ENCODE measurements at regions not wholly inside any gene's neighbourhood (a gene's known extent, or its start where the extent isn't known, plus 50 kb on each side); places are given as distances from the start of the nearest gene placed in this dataset.
"Not testable (repeated sequence)": the region's sequence is repeated elsewhere in the genome, so short reads cannot be mapped to it uniquely, and the experiment has no call there.

DNA sequence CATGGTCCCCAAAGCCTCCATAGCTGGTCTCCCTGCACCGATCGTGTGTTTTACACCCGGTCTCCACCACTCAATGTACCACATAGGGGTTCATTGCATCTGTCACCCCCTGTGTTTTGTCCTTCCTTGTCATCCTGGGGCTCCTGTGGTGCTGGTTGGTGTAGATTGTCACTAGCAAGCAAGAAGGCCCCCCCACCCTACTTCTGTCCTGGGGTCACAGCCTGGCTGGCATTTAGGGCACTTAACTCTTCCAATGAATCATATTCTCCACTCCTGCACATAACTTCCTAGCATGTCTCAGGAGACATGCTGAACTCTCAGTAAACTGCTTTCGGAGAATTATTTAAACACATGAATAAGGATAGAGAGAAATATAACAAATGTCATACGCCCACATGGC is 161.4 kb downstream of the BCL2L11 start:
- not testable (repeated sequence) for DNase-seq (ENCODE audit: low spot score); FAIRE-seq

- not testable (repeated sequence) for FAIRE-seq; DNase-seq (ENCODE audit: low spot score)
Measured at GRCh38 chr2:111287646-111288568, 167.2 kb downstream of the BCL2L11 start.

- not testable (repeated sequence) for DNase-seq (ENCODE audit: low spot score); FAIRE-seq
Measured at GRCh38 chr2:111290370-111290769, 169.7 kb downstream of the BCL2L11 start.

- FAIRE-seq; DNase-seq (ENCODE audit: low spot score): not testable (repeated sequence)
Measured at GRCh38 chr2:111291566-111291965, 170.9 kb downstream of the BCL2L11 start.

- not testable (repeated sequence) for FAIRE-seq; DNase-seq (ENCODE audit: low spot score)
Measured at GRCh38 chr2:111292232-111292968, 171.7 kb downstream of the BCL2L11 start.

- peak; percentile 30 for FAIRE-seq
- DNase-seq (ENCODE audit: low spot score): not testable (repeated sequence)
Measured at GRCh38 chr2:111294699-111295098, 174.0 kb downstream of the BCL2L11 start.

DNA sequence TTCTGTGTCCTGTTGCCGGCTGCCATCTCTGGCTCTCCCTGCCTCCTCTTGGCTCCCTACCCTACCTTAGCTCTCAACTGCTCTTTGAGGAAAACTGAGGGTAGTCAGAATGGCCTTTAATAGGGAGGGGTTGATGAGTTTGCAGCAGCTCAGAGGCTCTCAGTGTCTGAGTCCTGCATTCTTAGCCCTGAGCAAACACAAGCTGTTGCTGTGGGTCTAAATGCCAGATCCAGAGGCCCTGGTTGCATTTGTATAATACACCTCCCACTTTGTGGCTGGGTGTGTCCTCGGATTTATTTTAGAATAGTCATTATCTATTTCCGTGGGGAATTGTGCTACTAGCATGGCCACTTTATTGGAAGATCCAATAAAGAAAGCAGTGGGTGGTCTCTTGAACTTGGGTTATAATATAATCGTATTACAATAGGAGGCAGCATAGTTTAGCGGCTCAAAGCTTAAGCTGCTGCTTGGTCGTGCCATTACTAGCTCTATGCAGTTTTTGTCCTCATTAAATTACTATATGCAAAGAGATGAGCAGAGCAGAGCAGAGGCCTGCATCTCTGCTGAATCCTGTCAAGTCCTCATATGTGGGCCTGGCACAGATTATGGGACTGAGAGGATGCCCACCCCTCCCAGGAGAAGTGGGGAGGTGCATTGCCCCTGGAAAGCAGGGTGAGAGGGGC is 175.5 kb downstream of the BCL2L11 start:
- FAIRE-seq; DNase-seq (ENCODE audit: low spot score): not testable (repeated sequence)

GRCh38 chr2:111297128-111297527 is 176.4 kb downstream of the BCL2L11 start:
- FAIRE-seq: peak; percentile 56
- DNase-seq (ENCODE audit: low spot score): not testable (repeated sequence)

DNA sequence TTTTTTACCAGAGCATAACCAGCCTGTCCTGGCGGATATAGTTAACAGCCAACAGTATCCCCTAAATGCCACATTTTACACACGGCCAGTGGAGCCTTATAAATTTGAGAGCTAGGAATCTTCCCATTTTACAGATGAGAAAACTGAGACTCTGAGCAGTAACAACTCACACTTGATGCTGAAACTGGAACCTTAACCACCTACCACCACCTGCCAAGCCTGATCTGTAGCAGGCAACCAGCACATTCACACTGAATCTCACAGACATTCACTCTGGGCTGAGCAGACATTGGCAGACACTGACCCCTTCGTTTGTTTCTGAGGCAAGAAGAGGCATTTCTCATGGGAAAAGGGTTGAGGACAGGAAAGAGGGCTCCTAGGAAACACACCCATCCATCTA is 178.2 kb downstream of the BCL2L11 start:
- not testable (repeated sequence) for DNase-seq (ENCODE audit: low spot score)
- FAIRE-seq: peak; percentile 58

DNA sequence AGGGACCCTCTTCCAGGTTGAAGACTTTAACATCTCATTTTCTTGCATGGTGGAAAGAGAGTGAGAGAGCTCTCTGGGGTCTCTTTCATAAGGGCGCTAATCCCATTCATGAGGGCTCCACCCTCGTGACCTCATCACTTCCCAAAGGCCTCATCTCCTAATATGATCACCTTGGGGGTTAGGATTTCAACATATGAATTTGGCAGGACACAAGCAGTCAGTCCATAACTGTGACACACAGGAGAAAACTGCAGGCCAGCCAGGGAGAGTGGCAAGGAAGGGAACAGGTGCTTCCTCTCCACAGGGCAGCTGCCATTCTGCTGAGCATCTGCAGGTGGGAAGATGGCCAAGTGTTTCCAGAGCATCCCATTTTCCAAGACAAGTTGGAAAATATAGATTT is 178.9 kb downstream of the BCL2L11 start:
- FAIRE-seq: peak; percentile 35
- not testable (repeated sequence) for DNase-seq (ENCODE audit: low spot score)

- DNase-seq (ENCODE audit: low spot score): not testable (repeated sequence)
- peak; percentile 23 for FAIRE-seq
Measured at GRCh38 chr2:111301677-111302076, 181.0 kb downstream of the BCL2L11 start.

GRCh38 chr2:111302397-111303218 is 181.9 kb downstream of the BCL2L11 start:
- not testable (repeated sequence) for DNase-seq (ENCODE audit: low spot score); FAIRE-seq

DNA sequence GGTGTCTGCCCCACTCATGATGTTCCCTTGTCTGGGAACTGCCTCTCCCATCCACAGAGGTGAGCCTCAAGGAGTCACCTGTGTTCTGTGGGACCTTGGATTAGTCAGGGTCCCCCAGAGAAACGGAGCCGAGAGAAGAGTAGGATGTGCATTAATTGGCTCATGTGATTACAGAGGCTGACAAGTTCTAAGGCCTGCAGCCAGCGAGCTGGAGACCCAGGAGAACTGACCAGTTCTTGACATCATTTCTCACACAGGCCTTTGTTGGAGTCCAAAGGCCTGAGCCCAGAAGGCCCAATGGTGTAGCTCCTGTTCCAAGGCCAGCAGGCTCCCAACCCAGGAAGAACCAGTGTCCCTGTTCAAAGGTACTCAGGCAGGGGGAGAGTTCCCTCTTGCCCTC is 186.6 kb downstream of the BCL2L11 start:
- FAIRE-seq; DNase-seq (ENCODE audit: low spot score): not testable (repeated sequence)

DNA sequence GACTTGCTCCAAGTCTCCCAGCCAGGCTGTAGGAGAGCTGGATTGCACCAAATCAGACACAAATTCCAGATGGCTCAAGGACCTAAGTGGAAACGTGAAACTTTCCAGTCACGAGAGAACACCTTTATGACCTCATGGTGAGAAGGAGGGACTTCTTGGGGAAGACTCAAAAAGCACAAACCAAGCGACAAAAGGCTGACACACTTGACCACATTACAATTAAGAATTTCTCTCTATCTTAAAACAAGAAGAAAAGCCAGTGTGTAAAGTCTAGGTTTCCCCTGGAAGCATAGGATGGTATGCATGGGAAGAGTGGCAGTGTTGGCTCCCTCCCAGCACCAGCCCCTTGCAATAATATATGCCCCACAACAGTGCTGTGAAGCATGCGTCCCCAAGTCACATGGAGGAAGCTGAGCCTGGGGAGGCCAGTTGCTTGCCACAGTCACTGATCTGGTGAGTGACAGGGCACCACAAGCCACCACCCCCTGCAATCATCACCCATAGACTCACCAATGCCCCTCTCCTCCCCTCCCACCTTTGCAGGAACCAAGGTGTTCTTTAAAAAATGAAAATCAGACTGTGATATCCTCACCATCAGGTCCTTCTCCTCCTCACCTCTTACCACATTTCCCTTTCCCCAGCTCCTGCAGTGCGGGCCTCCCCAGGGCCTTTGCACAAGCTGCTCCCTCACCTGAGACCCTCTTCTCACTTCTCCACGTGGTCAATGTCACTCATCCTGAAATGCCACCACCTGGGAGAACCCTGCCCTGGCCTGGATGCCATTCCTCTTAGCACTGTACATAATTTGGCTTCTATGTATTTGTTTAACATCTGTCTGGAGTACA is 188.7 kb downstream of the BCL2L11 start:
- peak; percentile 63 for FAIRE-seq
- not testable (repeated sequence) for DNase-seq (ENCODE audit: low spot score)

DNA sequence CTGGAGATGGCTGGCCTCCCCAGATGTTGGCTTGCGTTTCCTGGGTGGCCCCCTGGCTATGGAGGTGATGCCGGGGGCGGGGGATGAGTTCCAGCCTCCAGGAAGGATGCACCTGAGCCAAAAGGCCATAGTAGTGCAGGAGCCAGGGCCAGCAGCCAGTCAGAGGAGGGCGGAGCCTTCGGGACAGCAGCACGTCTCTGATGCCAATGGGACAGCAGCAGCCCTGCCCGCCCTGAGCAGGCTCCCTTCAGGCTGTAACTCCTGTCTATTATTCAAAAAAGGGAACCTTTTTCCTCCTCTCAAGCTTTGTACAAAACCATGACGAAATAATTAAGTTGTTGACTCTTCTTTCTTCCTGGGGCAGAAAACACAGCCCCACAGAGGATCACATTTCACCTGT is 189.7 kb downstream of the BCL2L11 start:
- not testable (repeated sequence) for DNase-seq (ENCODE audit: low spot score); FAIRE-seq

DNA sequence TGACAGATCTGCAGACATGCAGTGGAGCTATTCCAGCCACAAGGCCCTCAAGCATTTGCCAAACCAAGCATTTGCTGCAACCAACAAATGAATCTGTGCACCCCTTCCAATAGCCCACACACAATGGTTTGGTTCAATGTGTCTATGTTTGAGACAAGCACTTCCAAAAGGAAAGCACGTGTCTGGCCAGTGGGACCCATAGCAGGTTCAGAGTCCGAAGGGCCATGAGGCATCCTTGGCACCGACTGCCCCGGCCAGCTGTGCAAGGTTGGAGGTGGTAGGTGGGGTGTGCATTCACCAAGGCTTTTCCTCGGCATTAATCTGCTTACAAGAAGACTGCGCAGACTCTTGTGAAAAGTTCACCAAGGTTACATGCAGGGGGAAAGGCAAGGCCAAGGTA is 190.9 kb downstream of the BCL2L11 start:
- not testable (repeated sequence) for DNase-seq (ENCODE audit: low spot score); FAIRE-seq

- DNase-seq (ENCODE audit: low spot score): peak; percentile 44
- peak; percentile 74 for FAIRE-seq
Measured at GRCh38 chr2:111312897-111313607, 192.3 kb downstream of the BCL2L11 start.

- peak; percentile 81 for FAIRE-seq
- not testable (repeated sequence) for DNase-seq (ENCODE audit: low spot score)
Measured at GRCh38 chr2:111313711-111314110, 193.0 kb downstream of the BCL2L11 start.
